Right renal pelvis (tissue), 4 donors: ENCODE measurements at regions not wholly inside any gene's neighbourhood (a gene's known extent, or its start where the extent isn't known, plus 50 kb on each side); places are given as distances from the start of the nearest gene placed in this dataset.
"Not testable (repeated sequence)": the region's sequence is repeated elsewhere in the genome, so short reads cannot be mapped to it uniquely, and the experiment has no call there.

Source experiments
- DNase-seq, 4 donors: peaks; one replicate each; pipeline ENCODE4 v3.0.0-alpha.2; 2013; ENCODE audit warnings: low read depth in 4 of 4, low spot score in 3 of 4, missing footprints in 1 of 4

GRCh38 chr7:32816409-32816948 lies 75.1 kb downstream of the KBTBD2 start:
- DNase-seq = peak in 3 of 4 donors; percentile 3 to 7 (median 3)

GRCh38 chr7:32814779-32815178 lies 76.8 kb downstream of the KBTBD2 start:
- DNase-seq = not testable (repeated sequence)

GRCh38 chr7:32809871-32810270 lies 81.7 kb downstream of the KBTBD2 start:
- no peak for DNase-seq

GRCh38 chr7:32809347-32809746 lies 82.2 kb downstream of the KBTBD2 start:
- DNase-seq = no peak

- no peak for DNase-seq
Observed at GRCh38 chr7:32803406-32804141, 88.0 kb downstream of the KBTBD2 start.

- DNase-seq = no peak
Observed at GRCh38 chr7:32802305-32802910, 89.2 kb downstream of the KBTBD2 start.

GRCh38 chr7:32793053-32793452 lies 98.5 kb downstream of the KBTBD2 start:
- DNase-seq = not testable (repeated sequence)

- not testable (repeated sequence) for DNase-seq
Observed at GRCh38 chr7:32790766-32791430, 100.7 kb downstream of the KBTBD2 start.

- DNase-seq = not testable (repeated sequence)
Observed at GRCh38 chr7:32789266-32789665, 102.3 kb downstream of the KBTBD2 start.

GRCh38 chr7:32788174-32788573 lies 103.4 kb downstream of the KBTBD2 start:
- DNase-seq = not testable (repeated sequence)

- not testable (repeated sequence) for DNase-seq
Observed at GRCh38 chr7:32785365-32785944, 106.1 kb downstream of the KBTBD2 start.

GRCh38 chr7:32779895-32780294 lies 111.7 kb downstream of the KBTBD2 start:
- not testable (repeated sequence) for DNase-seq

GRCh38 chr7:32779167-32779566 lies 112.4 kb downstream of the KBTBD2 start:
- no peak for DNase-seq

GRCh38 chr7:32777041-32777666 lies 114.4 kb downstream of the KBTBD2 start:
- not testable (repeated sequence) for DNase-seq

- not testable (repeated sequence) for DNase-seq
Observed at GRCh38 chr7:32776318-32776717, 115.2 kb downstream of the KBTBD2 start.

- not testable (repeated sequence) for DNase-seq
Observed at GRCh38 chr7:32775809-32776208, 115.8 kb downstream of the KBTBD2 start.

- no peak for DNase-seq
Observed at GRCh38 chr7:32774541-32774951, 117.0 kb downstream of the KBTBD2 start.

GRCh38 chr7:32768866-32769510 lies 122.6 kb downstream of the KBTBD2 start:
- DNase-seq = not testable (repeated sequence)

GRCh38 chr7:32768338-32768737 lies 123.2 kb downstream of the KBTBD2 start:
- not testable (repeated sequence) for DNase-seq
